Right lobe of liver (tissue), 4 donors: ENCODE measurements at regions not wholly inside any gene's neighbourhood (a gene's known extent, or its start where the extent isn't known, plus 50 kb on each side); places are given as distances from the start of the nearest gene placed in this dataset.

Source experiments
- POLR2A ChIP-seq: fragments of 450-650 bp; IDR thresholded peaks from one replicate; pipeline ENCODE4 v1.6.1; 2017; ENCODE audit warnings: antibody characterized with exemption, mild to moderate bottlenecking
- TF ChIP-seq, protein P1 (sequence below), 4 donors: fragments of 200-600 bp in 3 of 4; fragments of 450-650 bp in 1 of 4; IDR thresholded peaks; one replicate each; pipeline versions ENCODE4 v1.5.1 to v1.8.0; 2016 to 2022; ENCODE audit warnings: antibody characterized with exemption in 4 of 4, mild to moderate bottlenecking in 2 of 4
- donor health status: DM: no; HTN: no; CAD: no.
- donor health status: DM: no; HTN: no; CAD: no.
- donor health status: DM: no; HTN: yes; CAD: no.

DNA sequence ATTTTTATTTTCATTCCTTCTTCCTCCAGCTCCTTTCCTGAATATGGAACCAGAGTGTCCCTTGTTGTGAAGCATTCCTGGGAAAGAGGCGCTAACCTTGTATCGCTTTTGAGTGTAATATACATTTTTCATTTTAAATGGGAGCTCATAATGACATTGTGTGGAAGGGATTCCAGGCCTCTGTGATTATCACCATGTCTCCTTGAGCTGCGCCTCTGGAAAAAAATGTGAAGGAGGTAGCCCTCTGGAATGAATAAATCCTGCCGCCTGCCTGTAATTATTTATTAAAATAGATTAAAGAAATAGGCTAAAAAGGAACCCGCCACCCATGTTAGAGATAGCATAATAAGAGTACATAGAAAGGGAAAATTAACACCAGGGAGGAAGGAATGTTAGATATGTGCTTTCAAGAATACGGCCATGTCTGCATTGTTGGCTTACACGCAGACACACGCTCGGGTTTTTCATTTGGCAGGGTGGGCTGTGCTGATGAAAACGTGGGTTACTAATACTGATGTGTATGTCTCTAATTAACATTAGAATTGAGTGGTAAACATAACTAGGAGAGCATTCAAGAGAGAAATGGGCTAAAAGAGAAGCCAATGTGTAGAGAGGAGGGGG is 138.5 kb downstream of the LINC00237 start:
- TF ChIP-seq, protein P1, sequence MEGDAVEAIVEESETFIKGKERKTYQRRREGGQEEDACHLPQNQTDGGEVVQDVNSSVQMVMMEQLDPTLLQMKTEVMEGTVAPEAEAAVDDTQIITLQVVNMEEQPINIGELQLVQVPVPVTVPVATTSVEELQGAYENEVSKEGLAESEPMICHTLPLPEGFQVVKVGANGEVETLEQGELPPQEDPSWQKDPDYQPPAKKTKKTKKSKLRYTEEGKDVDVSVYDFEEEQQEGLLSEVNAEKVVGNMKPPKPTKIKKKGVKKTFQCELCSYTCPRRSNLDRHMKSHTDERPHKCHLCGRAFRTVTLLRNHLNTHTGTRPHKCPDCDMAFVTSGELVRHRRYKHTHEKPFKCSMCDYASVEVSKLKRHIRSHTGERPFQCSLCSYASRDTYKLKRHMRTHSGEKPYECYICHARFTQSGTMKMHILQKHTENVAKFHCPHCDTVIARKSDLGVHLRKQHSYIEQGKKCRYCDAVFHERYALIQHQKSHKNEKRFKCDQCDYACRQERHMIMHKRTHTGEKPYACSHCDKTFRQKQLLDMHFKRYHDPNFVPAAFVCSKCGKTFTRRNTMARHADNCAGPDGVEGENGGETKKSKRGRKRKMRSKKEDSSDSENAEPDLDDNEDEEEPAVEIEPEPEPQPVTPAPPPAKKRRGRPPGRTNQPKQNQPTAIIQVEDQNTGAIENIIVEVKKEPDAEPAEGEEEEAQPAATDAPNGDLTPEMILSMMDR (IDR thresholded peaks at IDR 0.05) = no peak
- no peak for TF ChIP-seq POLR2A
